Glomerular endothelial cell (primary cell): ENCODE measurements at regions not wholly inside any gene's neighbourhood (a gene's known extent, or its start where the extent isn't known, plus 50 kb on each side); places are given as distances from the start of the nearest gene placed in this dataset.

Experiments used
- DNase-seq: peaks from one replicate; pipeline ENCODE4 v3.0.0-alpha.2; 2011; ENCODE audit warnings: low read depth, low spot score; ENCODE audit errors: extremely low read depth

GRCh38 chr16:61596655-61597054 lies 439.6 kb downstream of the CDH8 start:
- DNase-seq = no peak

- no peak for DNase-seq
Observed at GRCh38 chr16:61595605-61596004, 440.6 kb downstream of the CDH8 start.

GRCh38 chr16:61590577-61590976 lies 445.7 kb downstream of the CDH8 start:
- no peak for DNase-seq

- no peak for DNase-seq
Observed at GRCh38 chr16:61587526-61587925, 448.7 kb downstream of the CDH8 start.

- DNase-seq = no peak
Observed at GRCh38 chr16:61581417-61582046, 454.7 kb downstream of the CDH8 start.

- no peak for DNase-seq
Observed at GRCh38 chr16:61580579-61580978, 455.7 kb downstream of the CDH8 start.

- no peak for DNase-seq
Observed at GRCh38 chr16:61579195-61579594, 457.0 kb downstream of the CDH8 start.

- DNase-seq = no peak
Observed at GRCh38 chr16:61576476-61576875, 459.8 kb downstream of the CDH8 start.

- no peak for DNase-seq
Observed at GRCh38 chr16:61575617-61576016, 460.6 kb downstream of the CDH8 start.

GRCh38 chr16:61569028-61569427 lies 467.2 kb downstream of the CDH8 start:
- DNase-seq = no peak

- no peak for DNase-seq
Observed at GRCh38 chr16:61564716-61565115, 471.5 kb downstream of the CDH8 start.

GRCh38 chr16:61555718-61556441 lies 480.4 kb downstream of the CDH8 start:
- DNase-seq = no peak

- no peak for DNase-seq
Observed at GRCh38 chr16:61549327-61549726, 486.9 kb downstream of the CDH8 start.

- no peak for DNase-seq
Observed at GRCh38 chr16:61547626-61548025, 488.6 kb downstream of the CDH8 start.

GRCh38 chr16:61544165-61544564 lies 492.1 kb downstream of the CDH8 start:
- DNase-seq = no peak

GRCh38 chr16:61540216-61540615 lies 496.0 kb downstream of the CDH8 start:
- no peak for DNase-seq

GRCh38 chr16:61530697-61531096 lies 505.5 kb downstream of the CDH8 start:
- no peak for DNase-seq

GRCh38 chr16:61500851-61501250 lies 535.4 kb downstream of the CDH8 start:
- no peak for DNase-seq

- no peak for DNase-seq
Observed at GRCh38 chr16:61480250-61480649, 556.0 kb downstream of the CDH8 start.

GRCh38 chr16:61471737-61472136 lies 564.5 kb downstream of the CDH8 start:
- no peak for DNase-seq

- DNase-seq = no peak
Observed at GRCh38 chr16:61471023-61471422, 565.2 kb downstream of the CDH8 start.

GRCh38 chr16:61465285-61465684 lies 571.0 kb downstream of the CDH8 start:
- no peak for DNase-seq

- DNase-seq = no peak
Observed at GRCh38 chr16:61460020-61460419, 576.2 kb downstream of the CDH8 start.
